Ishikawa (cell line): ENCODE measurements at regions not wholly inside any gene's neighbourhood (a gene's known extent, or its start where the extent isn't known, plus 50 kb on each side); places are given as distances from the start of the nearest gene placed in this dataset.

ENCODE experiments used
- CEBPB ChIP-seq: IDR thresholded peaks from 2 replicates; pipeline ENCODE4 v1.6.1; 2012
- CREB1 ChIP-seq: IDR thresholded peaks from 2 replicates; pipeline ENCODE4 v1.6.1; 2012; ENCODE audit warnings: low read depth
- EP300 ChIP-seq: IDR thresholded peaks from 2 replicates; pipeline ENCODE4 v1.6.1; 2012; ENCODE audit warnings: borderline replicate concordance
- MAX ChIP-seq: IDR thresholded peaks from 2 replicates; pipeline ENCODE4 v1.6.1; 2012
- NFIC ChIP-seq: IDR thresholded peaks from 2 replicates; pipeline ENCODE4 v1.6.1; 2012
- RAD21 ChIP-seq: IDR thresholded peaks from 2 replicates; pipeline ENCODE4 v1.6.1; 2012; ENCODE audit warnings: low read depth
- REST ChIP-seq: IDR thresholded peaks from 2 replicates; pipeline ENCODE4 v1.6.1; 2012; ENCODE audit warnings: low read depth, mild to moderate bottlenecking
- TAF1 ChIP-seq: IDR thresholded peaks from 2 replicates; pipeline ENCODE4 v1.6.1; 2012; ENCODE audit warnings: low read depth, mild to moderate bottlenecking
- TEAD4 ChIP-seq: IDR thresholded peaks from 2 replicates; pipeline ENCODE4 v1.6.1; 2012
- YY1 ChIP-seq: IDR thresholded peaks from 2 replicates; pipeline ENCODE4 v1.6.1; 2012; ENCODE audit warnings: low read depth

- TF ChIP-seq REST (no peak), MAX (no peak), RAD21 (no peak), NFIC (no peak), TEAD4 (no peak), CREB1 (no peak), TAF1 (no peak), YY1 (no peak), CEBPB (no peak), EP300 (no peak)
Observed at GRCh38 chr20:26354511-26354910, 657.9 kb upstream of the ZNF337 start.
